Loucy (cell line): ENCODE measurements at regions not wholly inside any gene's neighbourhood (a gene's known extent, or its start where the extent isn't known, plus 50 kb on each side); places are given as distances from the start of the nearest gene placed in this dataset.

ENCODE experiments used
- H2AFZ ChIP-seq: fragments of 200-600 bp; sonication (generic); 2 replicates; pipeline ENCODE4 v1.6.0; 2016; ENCODE audit warnings: antibody characterized with exemption, mild to moderate bottlenecking, low read length, moderate library complexity
- H3F3A ChIP-seq: fragments of 200-600 bp; 2 replicates; pipeline ENCODE4 v1.6.0; 2016; ENCODE audit warnings: antibody characterized with exemption, low read depth, mild to moderate bottlenecking
- H3K27me3 ChIP-seq: fragments of 200-600 bp; sonication (generic); 2 replicates; pipeline ENCODE4 v1.6.1; 2014; ENCODE audit warnings: low read length, mild to moderate bottlenecking; ENCODE audit not compliant: insufficient read depth, poor library complexity, severe bottlenecking
- H3K36me3 ChIP-seq: fragments of 200-600 bp; sonication (generic); 2 replicates; pipeline ENCODE4 v1.6.1; 2016; ENCODE audit warnings: low read length; ENCODE audit not compliant: insufficient read depth
- H3K4me1 ChIP-seq: fragments of 200-600 bp; sonication (generic); 2 replicates; pipeline ENCODE4 v1.5.1; 2014; ENCODE audit warnings: low read length, mild to moderate bottlenecking; ENCODE audit not compliant: insufficient read depth, poor library complexity, severe bottlenecking
- H3K4me2 ChIP-seq: fragments of 200-600 bp; sonication (generic); 2 replicates; pipeline ENCODE4 v1.6.0; 2014; ENCODE audit warnings: antibody characterized with exemption, low read length, low read depth, mild to moderate bottlenecking; ENCODE audit not compliant: poor library complexity, severe bottlenecking
- H3K4me3 ChIP-seq: fragments of 200-600 bp; sonication (generic); 2 replicates; pipeline ENCODE4 v1.5.1; 2014; ENCODE audit warnings: low read length, mild to moderate bottlenecking, mixed read lengths; ENCODE audit not compliant: poor library complexity, severe bottlenecking
- H3K79me2 ChIP-seq: fragments of 200-600 bp; sonication (generic); 2 replicates; pipeline ENCODE4 v1.6.1; 2014; ENCODE audit warnings: low read length; ENCODE audit not compliant: insufficient read depth
- H3K9ac ChIP-seq: fragments of 200-600 bp; sonication (generic); 2 replicates; pipeline ENCODE4 v1.6.0; 2014; ENCODE audit warnings: mild to moderate bottlenecking, low read depth, low read length, moderate library complexity; ENCODE audit not compliant: poor library complexity, severe bottlenecking
- H3K9me2 ChIP-seq: fragments of 200-600 bp; sonication (generic); replicated peaks from 2 replicates; pipeline ENCODE4 v1.6.1; 2016; ENCODE audit warnings: low read depth, low read length, mixed read lengths
- H3K9me3 ChIP-seq: fragments of 200-600 bp; sonication (generic); 2 replicates; pipeline ENCODE4 v1.6.1; 2014; ENCODE audit warnings: mild to moderate bottlenecking, antibody characterized with exemption, low read length, low read depth; ENCODE audit not compliant: insufficient read depth
- H4K20me1 ChIP-seq: fragments of 200-600 bp; sonication (generic); 2 replicates; pipeline ENCODE4 v1.6.0; 2014; ENCODE audit warnings: antibody characterized with exemption, low read length, mild to moderate bottlenecking; ENCODE audit not compliant: insufficient read depth, poor library complexity, severe bottlenecking
- EZH2phosphoT487 ChIP-seq: fragments of 200-600 bp; IDR thresholded peaks from 2 replicates; pipeline ENCODE4 v1.6.1; 2018; ENCODE audit warnings: antibody characterized with exemption, mild to moderate bottlenecking, moderate library complexity, borderline replicate concordance
- TF ChIP-seq, protein P1 (sequence below): fragments of 200-600 bp; sonication (generic); conservative IDR thresholded peaks from 2 replicates; pipeline ENCODE4 v1.5.1; 2014; ENCODE audit warnings: mild to moderate bottlenecking, antibody characterized with exemption, low read length

- Histone ChIP-seq H3K9me2 (no peaks in the 10 kb centered on the region), H3K27me3 (no peaks in the 10 kb centered on the region), H2AFZ (no peak overlapping the region), H3K9me3 (no peaks in the 10 kb centered on the region), H3K4me3 (no peak overlapping the region), H4K20me1 (no peaks in the 10 kb centered on the region), H3K36me3 (no peaks in the 10 kb centered on the region), H3K4me2 (no peak overlapping the region), H3K4me1 (no peaks in the 10 kb centered on the region), H3K79me2 (no peaks in the 10 kb centered on the region), H3K9ac (no peak overlapping the region), H3F3A (no peaks in the 10 kb centered on the region)
- TF ChIP-seq, protein P1, sequence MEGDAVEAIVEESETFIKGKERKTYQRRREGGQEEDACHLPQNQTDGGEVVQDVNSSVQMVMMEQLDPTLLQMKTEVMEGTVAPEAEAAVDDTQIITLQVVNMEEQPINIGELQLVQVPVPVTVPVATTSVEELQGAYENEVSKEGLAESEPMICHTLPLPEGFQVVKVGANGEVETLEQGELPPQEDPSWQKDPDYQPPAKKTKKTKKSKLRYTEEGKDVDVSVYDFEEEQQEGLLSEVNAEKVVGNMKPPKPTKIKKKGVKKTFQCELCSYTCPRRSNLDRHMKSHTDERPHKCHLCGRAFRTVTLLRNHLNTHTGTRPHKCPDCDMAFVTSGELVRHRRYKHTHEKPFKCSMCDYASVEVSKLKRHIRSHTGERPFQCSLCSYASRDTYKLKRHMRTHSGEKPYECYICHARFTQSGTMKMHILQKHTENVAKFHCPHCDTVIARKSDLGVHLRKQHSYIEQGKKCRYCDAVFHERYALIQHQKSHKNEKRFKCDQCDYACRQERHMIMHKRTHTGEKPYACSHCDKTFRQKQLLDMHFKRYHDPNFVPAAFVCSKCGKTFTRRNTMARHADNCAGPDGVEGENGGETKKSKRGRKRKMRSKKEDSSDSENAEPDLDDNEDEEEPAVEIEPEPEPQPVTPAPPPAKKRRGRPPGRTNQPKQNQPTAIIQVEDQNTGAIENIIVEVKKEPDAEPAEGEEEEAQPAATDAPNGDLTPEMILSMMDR: no peak
- TF ChIP-seq EZH2phosphoT487: no peak
These were observed 59.9 kb upstream of the PROX1 start for GRCh38 chr1:213927846-213928245.

- no peaks in the 10 kb centered on the region for H4K20me1 ChIP-seq
- H2AFZ ChIP-seq: no peak overlapping the region
- TF ChIP-seq EZH2phosphoT487: no peak
- TF ChIP-seq, protein P1: no peak
- no peaks in the 10 kb centered on the region for H3K27me3 ChIP-seq
- H3K36me3 ChIP-seq: no peaks in the 10 kb centered on the region
- no peak overlapping the region for H3K4me2 ChIP-seq
- no peaks in the 10 kb centered on the region for H3K79me2 ChIP-seq
- H3K9me2 ChIP-seq: no peaks in the 10 kb centered on the region
- H3K9ac ChIP-seq: no peak overlapping the region
- H3F3A ChIP-seq: no peaks in the 10 kb centered on the region
- no peaks in the 10 kb centered on the region for H3K4me1 ChIP-seq
- no peak overlapping the region for H3K4me3 ChIP-seq
- no peaks in the 10 kb centered on the region for H3K9me3 ChIP-seq
These were observed 58.4 kb upstream of the PROX1 start for GRCh38 chr1:213929398-213929797.

DNA sequence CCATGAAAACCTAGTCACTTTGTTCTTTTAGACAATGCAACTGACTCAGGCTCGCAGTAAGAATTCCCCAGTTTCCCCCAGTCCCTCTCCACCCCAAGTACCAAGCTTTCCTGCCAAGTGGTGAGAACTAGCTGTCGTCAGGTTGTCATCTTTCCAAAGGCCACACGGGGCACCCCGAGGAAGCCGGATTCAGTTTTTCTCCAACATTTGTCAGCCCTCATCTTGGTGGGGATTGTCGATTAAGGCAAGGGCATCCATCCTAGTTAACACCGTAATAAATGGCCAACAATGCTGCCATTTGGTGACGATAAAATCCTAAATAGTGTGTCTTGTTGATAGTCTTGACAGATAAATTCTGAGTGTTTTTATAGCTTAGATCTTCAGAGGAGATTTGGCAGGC lies 55.9 kb upstream of the PROX1 start:
- Histone ChIP-seq H3K36me3 (no peaks in the 10 kb centered on the region), H3K27me3 (no peaks in the 10 kb centered on the region), H3K9me2 (no peaks in the 10 kb centered on the region), H3K4me1 (no peaks in the 10 kb centered on the region), H3K9ac (no peak overlapping the region), H2AFZ (no peak overlapping the region), H3K4me2 (no peak overlapping the region), H4K20me1 (no peaks in the 10 kb centered on the region), H3K4me3 (no peak overlapping the region), H3F3A (no peaks in the 10 kb centered on the region), H3K79me2 (no peaks in the 10 kb centered on the region), H3K9me3 (no peaks in the 10 kb centered on the region)
- TF ChIP-seq EZH2phosphoT487: no peak
- TF ChIP-seq, protein P1: peak; percentile 31; the same call in 1 of the 2 replicates
